Tibial nerve (tissue), 4 donors: ENCODE measurements at regions not wholly inside any gene's neighbourhood (a gene's known extent, or its start where the extent isn't known, plus 50 kb on each side); places are given as distances from the start of the nearest gene placed in this dataset.

Experiments used
- DNase-seq, 2 donors: peaks; one replicate each; pipeline ENCODE4 v3.0.0-alpha.2; 2019; ENCODE audit warnings: low spot score in 2 of 2
- H3K27ac ChIP-seq, 4 donors: fragments of 200-600 bp; sonication (generic) in 3 of 4; one replicate each; pipeline ENCODE4 v1.5.1; 2017 to 2019; ENCODE audit warnings: mild to moderate bottlenecking in 1 of 4
- H3K27me3 ChIP-seq, 2 donors: fragments of 200-600 bp; sonication (generic) in 1 of 2; one replicate each; pipeline versions ENCODE4 v1.5.1 to v1.6.0; 2017 to 2019
- H3K36me3 ChIP-seq, 3 donors: fragments of 200-600 bp; sonication (generic); one replicate each; pipeline ENCODE4 v1.5.1; 2018 to 2019
- H3K4me1 ChIP-seq, 4 donors: fragments of 200-600 bp; sonication (generic) in 3 of 4; one replicate each; pipeline ENCODE4 v1.5.1; 2017 to 2019
- H3K4me3 ChIP-seq, 4 donors: fragments of 200-600 bp; sonication (generic) in 3 of 4; one replicate each; pipeline ENCODE4 v1.5.1; 2017 to 2019; ENCODE audit warnings: mild to moderate bottlenecking in 1 of 4, moderate library complexity in 1 of 4
- H3K9me3 ChIP-seq, 4 donors: fragments of 200-600 bp; sonication (generic) in 3 of 4; one replicate each; pipeline ENCODE4 v1.5.1; 2017 to 2019
- EP300 ChIP-seq, 2 donors: sonication (generic); formaldehyde crosslinking; IDR thresholded peaks; one replicate each; pipeline ENCODE4 v1.6.1; 2017; ENCODE audit warnings: antibody characterized with exemption in 2 of 2, mild to moderate bottlenecking in 1 of 2
- POLR2A ChIP-seq, 2 donors: fragments of 450-650 bp; IDR thresholded peaks; one replicate each; pipeline ENCODE4 v1.6.1; 2017; ENCODE audit warnings: antibody characterized with exemption in 2 of 2, mild to moderate bottlenecking in 2 of 2, moderate library complexity in 2 of 2
- WGBS, 2 donors: methylation state at CpG; one replicate each; pipeline ENCODE4 v1.1.5; 2018; 5-methylcytosine and 5-hydroxymethylcytosine counted together
- TF ChIP-seq, protein P1 (sequence below), 5 experiments: fragments of 200-600 bp in 3 of 5; fragments of 450-650 bp in 2 of 5; sonication (generic) in 3 of 5; IDR thresholded peaks; one replicate each; pipeline ENCODE4 v1.5.1; 2016 to 2019; ENCODE audit warnings: antibody characterized with exemption in 5 of 5, mild to moderate bottlenecking in 3 of 5, moderate library complexity in 2 of 5

DNA sequence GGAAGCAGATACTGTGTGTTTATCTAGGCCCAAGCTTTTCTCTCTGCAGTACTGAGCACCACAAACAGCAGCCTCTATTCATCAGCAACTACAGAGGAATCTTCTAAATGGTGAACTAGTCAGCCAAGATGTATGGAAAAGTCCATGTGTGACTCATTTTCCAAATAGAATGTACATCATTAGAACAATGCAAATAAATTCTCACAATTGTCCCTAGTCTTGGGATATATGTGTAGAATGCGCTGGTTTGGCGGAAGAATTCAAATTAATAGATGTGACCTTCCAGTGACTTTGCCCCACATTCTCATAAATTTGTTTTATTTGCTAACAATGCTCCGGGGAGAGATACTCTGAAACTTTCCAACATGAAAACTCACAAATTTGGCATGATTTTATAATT lies 436.2 kb downstream of the CBLN4 start:
- no peak for DNase-seq
- TF ChIP-seq, protein P1, sequence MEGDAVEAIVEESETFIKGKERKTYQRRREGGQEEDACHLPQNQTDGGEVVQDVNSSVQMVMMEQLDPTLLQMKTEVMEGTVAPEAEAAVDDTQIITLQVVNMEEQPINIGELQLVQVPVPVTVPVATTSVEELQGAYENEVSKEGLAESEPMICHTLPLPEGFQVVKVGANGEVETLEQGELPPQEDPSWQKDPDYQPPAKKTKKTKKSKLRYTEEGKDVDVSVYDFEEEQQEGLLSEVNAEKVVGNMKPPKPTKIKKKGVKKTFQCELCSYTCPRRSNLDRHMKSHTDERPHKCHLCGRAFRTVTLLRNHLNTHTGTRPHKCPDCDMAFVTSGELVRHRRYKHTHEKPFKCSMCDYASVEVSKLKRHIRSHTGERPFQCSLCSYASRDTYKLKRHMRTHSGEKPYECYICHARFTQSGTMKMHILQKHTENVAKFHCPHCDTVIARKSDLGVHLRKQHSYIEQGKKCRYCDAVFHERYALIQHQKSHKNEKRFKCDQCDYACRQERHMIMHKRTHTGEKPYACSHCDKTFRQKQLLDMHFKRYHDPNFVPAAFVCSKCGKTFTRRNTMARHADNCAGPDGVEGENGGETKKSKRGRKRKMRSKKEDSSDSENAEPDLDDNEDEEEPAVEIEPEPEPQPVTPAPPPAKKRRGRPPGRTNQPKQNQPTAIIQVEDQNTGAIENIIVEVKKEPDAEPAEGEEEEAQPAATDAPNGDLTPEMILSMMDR (IDR thresholded peaks at IDR 0.05), result no peak
- TF ChIP-seq EP300 (IDR thresholded peaks at IDR 0.05) (no peak), POLR2A (IDR thresholded peaks at IDR 0.05) (no peak)
- Histone ChIP-seq H3K4me1 (peaks cover 0 to 9% (median 0%) of the 10 kb centered on the region in 4 donors), H3K9me3 (no peaks in the 10 kb centered on the region), H3K4me3 (no peak overlapping the region), H3K36me3 (no peaks in the 10 kb centered on the region), H3K27me3 (no peaks in the 10 kb centered on the region), H3K27ac (no peak overlapping the region)
- 17 to 25% methylated on average over 3 of the region's 3 CpGs for WGBS, 2 donors

DNA sequence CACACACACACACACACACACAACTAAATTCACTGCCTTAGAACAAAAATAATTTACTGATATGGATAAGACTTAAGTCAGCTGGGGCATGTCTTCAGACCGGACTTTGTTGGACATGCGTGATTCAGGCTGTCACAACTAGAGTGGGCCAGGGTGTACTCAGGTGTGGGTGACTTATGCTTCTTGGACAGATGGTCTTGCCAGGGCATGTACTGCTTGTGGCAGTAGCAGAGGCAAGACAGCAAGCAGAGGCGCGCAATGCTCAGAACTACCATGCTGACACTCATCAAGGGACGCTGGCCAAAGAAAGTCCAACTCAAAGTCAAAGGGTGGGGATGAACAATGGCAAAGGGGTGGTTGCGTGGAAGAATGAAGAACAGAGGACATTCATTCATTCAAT lies 437.5 kb downstream of the CBLN4 start:
- Histone ChIP-seq H3K27me3 (no peaks in the 10 kb centered on the region), H3K27ac (no peak overlapping the region), H3K36me3 (no peaks in the 10 kb centered on the region), H3K9me3 (no peaks in the 10 kb centered on the region), H3K4me3 (no peak overlapping the region), H3K4me1 (peaks cover 0 to 9% (median 0%) of the 10 kb centered on the region in 4 donors)
- DNase-seq, result no peak
- TF ChIP-seq, protein P1 (IDR thresholded peaks at IDR 0.05), result no peak
- TF ChIP-seq POLR2A (IDR thresholded peaks at IDR 0.05) (no peak), EP300 (IDR thresholded peaks at IDR 0.05) (no peak)
- WGBS, 2 donors, result 82 to 94% methylated on average over 6 of the region's 6 CpGs

DNA sequence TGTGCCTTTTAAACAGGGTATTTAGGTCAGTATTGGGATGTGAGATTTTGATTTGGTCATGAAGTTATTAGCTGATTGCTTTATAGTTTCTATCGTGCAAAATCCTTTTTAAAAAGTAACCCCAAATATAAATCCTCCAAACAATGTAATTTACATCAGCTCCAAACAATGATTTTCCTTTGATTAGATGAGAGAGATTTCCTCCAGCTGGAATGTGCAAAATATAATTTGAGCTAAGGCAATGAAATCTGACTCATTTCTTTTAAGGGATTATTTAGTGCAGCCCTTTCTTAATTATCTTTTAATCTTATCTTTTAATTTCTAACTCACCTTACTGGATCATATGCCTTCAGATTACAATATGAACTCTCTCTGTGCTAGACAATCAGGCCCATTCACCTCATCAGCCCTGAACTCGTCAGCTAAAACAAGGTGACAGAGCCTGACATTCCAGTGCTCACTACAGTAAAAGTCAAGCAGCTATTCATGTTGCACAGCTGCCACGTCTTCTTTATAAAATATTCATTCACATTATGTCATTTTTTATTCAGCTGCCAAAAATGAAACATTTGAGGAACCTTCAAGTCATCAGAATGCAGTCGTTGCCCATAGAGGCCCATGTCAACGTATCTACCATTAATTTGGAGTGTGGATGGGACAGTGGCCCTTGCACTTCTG lies 440.1 kb downstream of the CBLN4 start:
- Histone ChIP-seq H3K36me3 (no peaks in the 10 kb centered on the region), H3K9me3 (no peaks in the 10 kb centered on the region), H3K27ac (no peak overlapping the region), H3K4me3 (no peak overlapping the region), H3K27me3 (no peaks in the 10 kb centered on the region), H3K4me1 (peaks cover 0 to 9% (median 0%) of the 10 kb centered on the region in 4 donors)
- no peak for DNase-seq
- 37 to 46% methylated on average over 5 of the region's 5 CpGs for WGBS, 2 donors
- TF ChIP-seq, protein P1 (IDR thresholded peaks at IDR 0.05), result no peak
- TF ChIP-seq EP300 (IDR thresholded peaks at IDR 0.05), result no peak
- no peak for TF ChIP-seq POLR2A (IDR thresholded peaks at IDR 0.05)

DNA sequence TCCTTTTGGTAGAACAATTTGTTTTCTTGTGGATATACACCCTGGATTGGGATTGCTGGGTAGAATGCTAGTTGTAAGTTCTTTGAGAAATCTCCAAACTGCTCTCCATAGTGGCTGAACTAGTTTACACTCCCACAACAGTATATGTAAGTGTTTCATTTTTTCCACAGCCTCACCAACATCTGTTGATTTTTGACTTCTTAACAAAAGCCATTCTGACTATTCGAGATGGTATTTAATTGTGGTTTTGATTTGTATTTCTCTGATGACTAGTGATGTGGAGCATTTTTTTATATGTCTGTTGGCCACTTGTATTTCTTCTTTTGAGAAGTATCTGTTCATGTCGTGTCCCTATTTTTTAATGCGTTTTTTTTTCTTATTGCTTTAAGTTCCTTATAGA lies 444.1 kb downstream of the CBLN4 start:
- Histone ChIP-seq H3K27me3 (no peaks in the 10 kb centered on the region), H3K9me3 (no peaks in the 10 kb centered on the region), H3K4me1 (no peaks in the 10 kb centered on the region), H3K4me3 (no peak overlapping the region), H3K36me3 (no peaks in the 10 kb centered on the region), H3K27ac (no peak overlapping the region)
- DNase-seq, result no peak
- WGBS, 2 donors, result 56 to 83% methylated on average over 3 of the region's 3 CpGs
- TF ChIP-seq, protein P1 (IDR thresholded peaks at IDR 0.05), result no peak
- TF ChIP-seq POLR2A (IDR thresholded peaks at IDR 0.05) (no peak), EP300 (IDR thresholded peaks at IDR 0.05) (no peak)

DNA sequence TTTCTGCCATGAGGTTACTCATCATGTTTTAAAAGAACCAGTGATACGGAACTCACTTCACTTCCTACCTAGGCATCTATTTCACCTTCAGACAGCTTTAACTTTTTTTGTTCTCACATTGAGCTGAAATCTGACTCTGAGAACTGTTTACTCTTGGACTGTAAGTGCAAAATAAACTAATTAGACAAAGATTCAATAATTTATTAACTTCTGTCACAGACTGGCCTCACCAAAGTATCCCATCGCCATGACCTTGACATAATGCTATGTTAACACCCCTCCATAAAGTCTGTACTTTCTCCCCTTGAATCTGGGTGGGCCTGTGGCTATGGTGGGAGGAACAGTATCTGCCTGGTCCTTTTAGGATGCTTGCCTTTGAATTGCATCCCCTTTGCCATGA lies 448.1 kb downstream of the CBLN4 start:
- DNase-seq, result no peak
- no peaks in the 10 kb centered on the region for H3K27me3 ChIP-seq
- no peak overlapping the region for H3K27ac ChIP-seq
- H3K9me3 ChIP-seq, result no peaks in the 10 kb centered on the region
- TF ChIP-seq, protein P1 (IDR thresholded peaks at IDR 0.05), result no peak
- TF ChIP-seq EP300 (IDR thresholded peaks at IDR 0.05) (no peak), POLR2A (IDR thresholded peaks at IDR 0.05) (no peak)
- WGBS, 2 donors, result 82 to 85% methylated on average over 2 of the region's 2 CpGs
- H3K36me3 ChIP-seq, result no peaks in the 10 kb centered on the region
- H3K4me3 ChIP-seq, result no peak overlapping the region
- no peaks in the 10 kb centered on the region for H3K4me1 ChIP-seq
